GM23248 (cell line): ENCODE measurements at regions not wholly inside any gene's neighbourhood (a gene's known extent, or its start where the extent isn't known, plus 50 kb on each side); places are given as distances from the start of the nearest gene placed in this dataset.
A peak's percentile ranks its signal among the peaks of the same experiment; 100 is the strongest.

ENCODE experiments used
- DNase-seq: peaks from one replicate; pipeline ENCODE4 v3.0.0-alpha.2; 2015
- H2AFZ ChIP-seq: fragments of 200-600 bp; sonication (generic); 2 replicates; pipeline ENCODE4 v1.6.1; 2016; ENCODE audit warnings: antibody characterized with exemption
- H3F3A ChIP-seq: fragments of 200-600 bp; sonication (generic); 2 replicates; pipeline ENCODE4 v1.6.1; 2016; ENCODE audit warnings: mild to moderate bottlenecking, antibody characterized with exemption, mixed run types; ENCODE audit not compliant: insufficient read depth
- H3K27ac ChIP-seq: fragments of 200-600 bp; sonication (generic); 2 replicates; pipeline ENCODE4 v1.5.1; 2016; ENCODE audit warnings: mild to moderate bottlenecking
- H3K27me3 ChIP-seq: fragments of 200-600 bp; sonication (generic); replicated peaks from 2 replicates; pipeline ENCODE4 v1.6.1; 2016; ENCODE audit warnings: mild to moderate bottlenecking; ENCODE audit not compliant: insufficient read depth
- H3K36me3 ChIP-seq: fragments of 200-600 bp; sonication (generic); 2 replicates; pipeline ENCODE4 v1.6.1; 2016; ENCODE audit warnings: low read depth, mild to moderate bottlenecking
- H3K4me1 ChIP-seq: fragments of 200-600 bp; sonication (generic); 2 replicates; pipeline ENCODE4 v1.6.1; 2016; ENCODE audit warnings: mild to moderate bottlenecking; ENCODE audit not compliant: insufficient read depth
- H3K4me2 ChIP-seq: fragments of 200-600 bp; sonication (generic); one replicate; pipeline ENCODE4 v1.6.1; 2016; ENCODE audit warnings: mild to moderate bottlenecking; ENCODE audit not compliant: unreplicated experiment
- H3K4me3 ChIP-seq: fragments of 200-600 bp; sonication (generic); 2 replicates; pipeline ENCODE4 v1.5.1; 2016; ENCODE audit warnings: mild to moderate bottlenecking
- H3K79me2 ChIP-seq: fragments of 200-600 bp; sonication (generic); 2 replicates; pipeline ENCODE4 v1.6.1; 2016; ENCODE audit warnings: mild to moderate bottlenecking; ENCODE audit not compliant: insufficient read depth
- H3K9ac ChIP-seq: fragments of 200-600 bp; sonication (generic); 2 replicates; pipeline ENCODE4 v1.6.1; 2016; ENCODE audit warnings: mild to moderate bottlenecking
- H3K9me2 ChIP-seq: fragments of 200-600 bp; sonication (generic); 2 replicates; pipeline ENCODE4 v1.6.1; 2016; ENCODE audit warnings: mixed run types, mild to moderate bottlenecking, moderate library complexity; ENCODE audit not compliant: insufficient read depth
- H3K9me3 ChIP-seq: fragments of 200-600 bp; sonication (generic); one replicate; pipeline ENCODE4 v1.6.1; 2017; ENCODE audit warnings: low read depth
- H4K20me1 ChIP-seq: fragments of 200-600 bp; sonication (generic); 2 replicates; pipeline ENCODE4 v1.6.0; 2016; ENCODE audit not compliant: insufficient read depth
- EZH2 ChIP-seq: fragments of 200-600 bp; sonication (generic); IDR thresholded peaks from 2 replicates; pipeline ENCODE4 v1.6.1; 2018; ENCODE audit warnings: antibody characterized with exemption, mild to moderate bottlenecking; ENCODE audit not compliant: insufficient read depth, poor library complexity, severe bottlenecking
- EZH2phosphoT487 ChIP-seq: fragments of 200-600 bp; sonication (generic); IDR thresholded peaks from 2 replicates; pipeline ENCODE4 v1.6.1; 2018; ENCODE audit warnings: antibody characterized with exemption, moderate library complexity, mild to moderate bottlenecking, low read depth; ENCODE audit not compliant: insufficient read depth
- WGBS, 2 experiments: methylation state at CpG; one replicate each; pipeline ENCODE4 v1.1.6; 2015 to 2017; ENCODE audit warnings: low lambda C conversion rate in 2 of 2, low coverage in 1 of 2; ENCODE audit errors: missing lambda C conversion rate in 2 of 2; 5-methylcytosine and 5-hydroxymethylcytosine counted together
- in situ Hi-C: fragments of 300-500 bp; cut with MboI; formaldehyde crosslinking; loops from 2 replicates; pipeline ENCODE4 v1.15.0; 2020

GRCh38 chr20:11008444-11009033, 334.7 kb upstream of the JAG1 start:
- no peak overlapping the region for H3K9ac ChIP-seq
- no peaks in the 10 kb centered on the region for H3K9me2 ChIP-seq
- peaks cover 11% of the 10 kb centered on the region for H3K27me3 ChIP-seq
- DNase-seq = no peak
- H3K79me2 ChIP-seq = no peaks in the 10 kb centered on the region
- H2AFZ ChIP-seq = no peak overlapping the region
- TF ChIP-seq EZH2phosphoT487 (no peak), EZH2 (no peak)
- no peaks in the 10 kb centered on the region for H4K20me1 ChIP-seq
- no peaks in the 10 kb centered on the region for H3K36me3 ChIP-seq
- H3K4me3 ChIP-seq = no peak overlapping the region
- H3K9me3 ChIP-seq = no peaks in the 10 kb centered on the region
- no peak overlapping the region for H3K4me2 ChIP-seq
- no peaks in the 10 kb centered on the region for H3F3A ChIP-seq
- in situ Hi-C loops = no loop called here
- 25% methylated on average over 7 of the region's 7 CpGs for WGBS, 2 experiments
- H3K4me1 ChIP-seq = no peaks in the 10 kb centered on the region
- H3K27ac ChIP-seq = no peak overlapping the region

GRCh38 chr20:11011653-11012052, 337.9 kb upstream of the JAG1 start:
- H3K4me2 ChIP-seq = no peak overlapping the region
- H3K9me2 ChIP-seq = no peaks in the 10 kb centered on the region
- no peaks in the 10 kb centered on the region for H3F3A ChIP-seq
- H2AFZ ChIP-seq = no peak overlapping the region
- H3K4me1 ChIP-seq = no peaks in the 10 kb centered on the region
- DNase-seq = no peak
- TF ChIP-seq EZH2 = no peak
- no peak for TF ChIP-seq EZH2phosphoT487
- in situ Hi-C loops = no loop called here
- no peak overlapping the region for H3K9ac ChIP-seq
- no peak overlapping the region for H3K27ac ChIP-seq
- no peaks in the 10 kb centered on the region for H3K36me3 ChIP-seq
- no peaks in the 10 kb centered on the region for H3K9me3 ChIP-seq
- no peaks in the 10 kb centered on the region for H3K79me2 ChIP-seq
- H3K4me3 ChIP-seq = no peak overlapping the region
- H3K27me3 ChIP-seq = peaks cover 20% of the 10 kb centered on the region
- no peaks in the 10 kb centered on the region for H4K20me1 ChIP-seq

- Histone ChIP-seq H3K4me2 (no peak overlapping the region), H3F3A (no peaks in the 10 kb centered on the region), H3K27ac (no peak overlapping the region), H3K9me2 (no peaks in the 10 kb centered on the region), H3K79me2 (no peaks in the 10 kb centered on the region), H3K4me1 (no peaks in the 10 kb centered on the region), H3K4me3 (no peak overlapping the region), H3K36me3 (no peaks in the 10 kb centered on the region), H3K9ac (no peak overlapping the region), H4K20me1 (no peaks in the 10 kb centered on the region), H3K27me3 (peaks cover 32% of the 10 kb centered on the region), H3K9me3 (no peaks in the 10 kb centered on the region), H2AFZ (no peak overlapping the region)
- 38 to 45% methylated on average over 2 of the region's 2 CpGs for WGBS, 2 experiments
- TF ChIP-seq EZH2 (no peak), EZH2phosphoT487 (no peak)
- DNase-seq = peak; percentile 8
- in situ Hi-C loops = no loop called here
Observed at GRCh38 chr20:11012975-11013374, 339.2 kb upstream of the JAG1 start.

GRCh38 chr20:11013801-11014200, 340.0 kb upstream of the JAG1 start:
- peaks cover 32% of the 10 kb centered on the region for H3K27me3 ChIP-seq
- no peaks in the 10 kb centered on the region for H3F3A ChIP-seq
- no peak overlapping the region for H3K4me2 ChIP-seq
- WGBS, 2 experiments = 35 to 41% methylated on average over 1 of the region's 1 CpG
- TF ChIP-seq EZH2phosphoT487 (no peak), EZH2 (no peak)
- no peaks in the 10 kb centered on the region for H3K9me3 ChIP-seq
- no peaks in the 10 kb centered on the region for H3K36me3 ChIP-seq
- no peak overlapping the region for H2AFZ ChIP-seq
- no peak overlapping the region for H3K9ac ChIP-seq
- H3K79me2 ChIP-seq = no peaks in the 10 kb centered on the region
- in situ Hi-C loops = no loop called here
- no peak for DNase-seq
- no peaks in the 10 kb centered on the region for H3K4me1 ChIP-seq
- H3K4me3 ChIP-seq = no peak overlapping the region
- no peak overlapping the region for H3K27ac ChIP-seq
- H3K9me2 ChIP-seq = no peaks in the 10 kb centered on the region
- no peaks in the 10 kb centered on the region for H4K20me1 ChIP-seq

- Histone ChIP-seq H3K9me2 (no peaks in the 10 kb centered on the region), H3K36me3 (no peaks in the 10 kb centered on the region), H4K20me1 (no peaks in the 10 kb centered on the region), H3K4me2 (no peak overlapping the region), H3K9me3 (no peaks in the 10 kb centered on the region), H3K4me1 (no peaks in the 10 kb centered on the region), H3K79me2 (no peaks in the 10 kb centered on the region), H3K9ac (no peak overlapping the region), H3K27me3 (peaks cover 32% of the 10 kb centered on the region), H3K27ac (no peak overlapping the region), H3K4me3 (no peak overlapping the region), H3F3A (no peaks in the 10 kb centered on the region), H2AFZ (no peak overlapping the region)
- no peak for TF ChIP-seq EZH2phosphoT487
- no peak for TF ChIP-seq EZH2
- in situ Hi-C loops = no loop called here
- DNase-seq = no peak
- 52 to 57% methylated on average over 4 of the region's 4 CpGs for WGBS, 2 experiments
Observed at GRCh38 chr20:11015440-11015839, 341.6 kb upstream of the JAG1 start.
